ENCODE measurements at regions not wholly inside any gene's neighbourhood (a gene's known extent, or its start where the extent isn't known, plus 50 kb on each side); places are given as distances from the start of the nearest gene placed in this dataset.

DNA sequence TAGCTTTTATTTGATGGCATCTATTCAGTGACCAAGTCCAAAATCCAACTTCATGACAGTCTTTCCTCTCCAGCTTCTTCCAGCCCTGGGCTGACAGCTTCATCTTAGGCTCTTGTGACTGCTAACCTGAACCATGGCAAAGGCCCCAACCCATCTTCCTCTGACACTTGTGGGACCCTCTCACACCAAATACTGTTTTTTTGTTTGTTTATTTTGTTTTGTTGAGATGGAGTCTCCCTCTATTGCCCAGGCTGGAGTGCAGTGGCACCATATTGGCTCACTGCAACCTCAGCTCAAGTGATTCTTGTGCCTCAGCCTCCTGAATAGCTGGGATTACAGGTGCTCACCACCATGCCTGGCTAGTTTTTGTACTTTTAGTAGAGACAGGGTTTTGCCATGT lies 265.2 kb downstream of the GATA3 start:
- TF ChIP-seq, protein P1, sequence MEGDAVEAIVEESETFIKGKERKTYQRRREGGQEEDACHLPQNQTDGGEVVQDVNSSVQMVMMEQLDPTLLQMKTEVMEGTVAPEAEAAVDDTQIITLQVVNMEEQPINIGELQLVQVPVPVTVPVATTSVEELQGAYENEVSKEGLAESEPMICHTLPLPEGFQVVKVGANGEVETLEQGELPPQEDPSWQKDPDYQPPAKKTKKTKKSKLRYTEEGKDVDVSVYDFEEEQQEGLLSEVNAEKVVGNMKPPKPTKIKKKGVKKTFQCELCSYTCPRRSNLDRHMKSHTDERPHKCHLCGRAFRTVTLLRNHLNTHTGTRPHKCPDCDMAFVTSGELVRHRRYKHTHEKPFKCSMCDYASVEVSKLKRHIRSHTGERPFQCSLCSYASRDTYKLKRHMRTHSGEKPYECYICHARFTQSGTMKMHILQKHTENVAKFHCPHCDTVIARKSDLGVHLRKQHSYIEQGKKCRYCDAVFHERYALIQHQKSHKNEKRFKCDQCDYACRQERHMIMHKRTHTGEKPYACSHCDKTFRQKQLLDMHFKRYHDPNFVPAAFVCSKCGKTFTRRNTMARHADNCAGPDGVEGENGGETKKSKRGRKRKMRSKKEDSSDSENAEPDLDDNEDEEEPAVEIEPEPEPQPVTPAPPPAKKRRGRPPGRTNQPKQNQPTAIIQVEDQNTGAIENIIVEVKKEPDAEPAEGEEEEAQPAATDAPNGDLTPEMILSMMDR (conservative IDR thresholded peaks at IDR 0.05 in 1 of 2, IDR thresholded peaks at IDR 0.05 in 1 of 2; ENCODE audit: extremely low read depth in 1 of 2, insufficient read depth in 1 of 2, low read depth in 1 of 2, low read length in 2 of 2), result no peak
- no peak for TF ChIP-seq EZH2 (IDR thresholded peaks at IDR 0.05; ENCODE audit: borderline replicate concordance, low read length)

Measured in mammary epithelial cell (primary cell).